GM19397 (cell line): ENCODE measurements at regions not wholly inside any gene's neighbourhood (a gene's known extent, or its start where the extent isn't known, plus 50 kb on each side); places are given as distances from the start of the nearest gene placed in this dataset.

Experiments used
- ATAC-seq: cut with Tn5 transposase; IDR thresholded peaks from one replicate; pipeline ENCODE4 v1.9.1; 2021; ENCODE audit warnings: mild to moderate bottlenecking, moderate library complexity; ENCODE audit not compliant: unreplicated experiment

- no peak for ATAC-seq
These were observed 185.6 kb downstream of the BCOR start for GRCh38 chrX:39912126-39912525.

DNA sequence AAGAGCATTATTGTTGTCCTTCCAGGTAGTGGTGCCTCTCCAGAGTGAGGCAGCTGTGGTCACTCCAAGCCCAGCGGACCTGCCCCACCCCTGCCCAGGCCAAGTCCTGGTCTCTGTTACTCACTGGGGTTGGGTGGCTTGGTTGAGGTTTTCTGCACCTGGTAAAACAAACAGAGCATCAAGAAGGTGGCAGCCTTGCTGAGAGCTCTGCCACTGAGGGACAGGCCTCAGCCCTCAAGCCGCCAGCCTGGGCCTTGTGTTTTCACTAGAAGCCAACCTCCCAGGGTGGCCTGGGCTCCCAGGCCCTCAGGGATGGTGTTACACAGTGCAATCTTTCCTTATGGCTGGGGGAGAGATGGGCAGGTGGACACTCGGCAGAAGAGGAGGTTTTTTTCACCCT is 182.7 kb downstream of the BCOR start:
- ATAC-seq: no peak

DNA sequence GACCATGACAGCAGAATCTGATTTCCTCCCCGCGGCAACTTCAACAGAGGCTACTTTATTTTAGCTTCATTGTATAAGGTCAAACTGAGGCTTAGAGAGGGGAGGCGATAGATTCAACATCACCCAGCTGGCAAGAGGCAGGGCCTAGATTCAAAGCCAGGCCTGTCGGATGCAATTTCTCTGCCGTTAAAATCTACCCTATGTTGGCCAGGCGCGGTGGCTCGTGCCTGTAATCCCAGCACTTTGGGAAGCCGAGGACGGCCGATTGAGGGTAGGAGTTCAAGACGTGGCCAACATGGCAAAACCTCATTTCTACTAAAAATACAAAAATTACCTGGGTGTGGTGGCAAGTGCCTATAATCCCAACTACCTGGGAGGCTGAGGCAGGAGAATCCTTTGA is 182.2 kb downstream of the BCOR start:
- ATAC-seq: no peak

DNA sequence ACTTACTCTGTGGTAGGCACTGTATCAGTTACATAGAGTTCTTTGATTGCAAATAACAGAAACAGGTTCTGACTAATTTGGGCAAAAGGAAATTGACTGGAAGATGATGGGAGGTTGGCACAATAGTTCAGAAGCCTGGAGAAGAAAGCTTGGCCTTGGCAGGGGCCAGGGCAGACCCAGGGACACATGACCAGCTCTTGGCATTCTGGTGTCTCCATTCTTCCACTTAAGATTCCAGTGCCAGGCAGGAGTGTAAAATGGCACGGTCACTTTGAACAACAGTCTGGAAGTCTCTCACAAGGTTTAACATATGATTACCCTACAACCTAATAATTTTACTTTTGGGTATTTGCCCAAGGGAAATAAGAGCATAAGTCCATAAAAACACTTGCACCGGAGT is 175.9 kb downstream of the BCOR start:
- no peak for ATAC-seq

DNA sequence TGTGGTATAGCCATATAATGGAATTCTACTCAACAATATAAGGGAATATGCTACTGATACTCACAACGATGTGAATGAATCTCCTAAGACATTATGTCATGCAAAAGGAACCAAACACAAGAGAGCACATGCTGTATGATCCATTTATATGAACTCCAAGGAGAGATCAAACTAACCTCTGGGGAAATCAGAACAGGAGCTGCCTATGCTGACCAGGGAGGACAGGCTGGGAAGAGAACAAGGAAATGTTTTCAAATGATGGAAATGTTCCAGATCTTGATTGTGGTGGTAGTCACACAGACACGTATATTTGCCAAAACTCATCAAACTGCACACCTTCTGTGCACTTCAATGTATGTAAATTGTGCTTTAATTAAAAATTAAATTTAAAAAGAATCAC is 175.3 kb downstream of the BCOR start:
- no peak for ATAC-seq

GRCh38 chrX:39922926-39923325 is 174.8 kb downstream of the BCOR start:
- ATAC-seq: no peak

DNA sequence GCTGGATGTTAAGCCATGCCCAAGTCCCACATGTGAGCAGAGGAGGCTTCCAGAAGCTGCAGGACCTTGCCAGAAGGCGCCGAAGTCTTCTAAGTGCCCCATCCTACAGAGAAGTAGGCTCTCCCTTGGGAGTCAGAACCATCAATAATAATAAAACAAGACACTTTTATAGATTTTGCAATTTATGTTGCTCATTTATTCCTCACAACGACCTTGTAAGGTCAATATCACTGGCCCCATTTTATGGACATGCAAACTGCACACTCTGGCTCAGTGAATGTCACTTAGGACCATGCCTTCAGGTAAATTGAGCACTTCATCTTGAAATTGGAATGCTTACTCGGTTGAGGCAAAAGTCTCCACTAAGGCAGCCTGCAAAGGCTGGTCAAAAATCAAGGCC is 170.4 kb downstream of the BCOR start:
- no peak for ATAC-seq

DNA sequence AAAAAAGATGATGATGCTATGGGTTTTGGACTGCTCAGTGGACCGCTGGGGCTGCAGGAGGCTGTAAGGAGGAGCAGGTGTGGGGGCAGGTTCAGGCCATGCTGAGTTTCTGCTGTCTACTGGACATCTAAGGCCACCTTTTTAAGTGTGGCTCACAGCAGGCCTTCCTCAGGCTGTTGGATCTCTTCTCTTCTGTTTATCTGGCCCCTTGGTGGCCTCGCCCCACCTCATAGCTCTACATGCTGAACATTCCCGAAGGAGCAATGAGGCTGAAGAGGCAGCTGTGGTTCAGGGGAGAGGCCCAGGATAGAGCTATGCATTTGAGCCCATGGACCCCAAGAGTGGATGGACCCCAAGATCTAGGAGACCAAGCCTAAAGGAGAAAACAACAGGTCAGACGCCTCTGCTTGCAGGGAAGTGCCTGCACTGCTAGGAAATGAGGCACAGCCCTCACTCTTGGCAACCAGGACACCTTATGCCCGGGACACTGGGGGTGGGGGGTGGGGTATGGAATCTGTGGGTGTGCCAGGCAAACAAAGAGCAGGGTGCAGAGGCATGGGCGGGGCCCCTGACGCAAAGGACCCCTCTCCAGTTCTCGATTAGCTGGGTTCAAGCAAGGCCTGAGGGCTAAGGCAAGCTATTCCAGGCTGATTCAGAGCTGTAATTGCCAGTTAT is 168.9 kb downstream of the BCOR start:
- ATAC-seq: no peak

DNA sequence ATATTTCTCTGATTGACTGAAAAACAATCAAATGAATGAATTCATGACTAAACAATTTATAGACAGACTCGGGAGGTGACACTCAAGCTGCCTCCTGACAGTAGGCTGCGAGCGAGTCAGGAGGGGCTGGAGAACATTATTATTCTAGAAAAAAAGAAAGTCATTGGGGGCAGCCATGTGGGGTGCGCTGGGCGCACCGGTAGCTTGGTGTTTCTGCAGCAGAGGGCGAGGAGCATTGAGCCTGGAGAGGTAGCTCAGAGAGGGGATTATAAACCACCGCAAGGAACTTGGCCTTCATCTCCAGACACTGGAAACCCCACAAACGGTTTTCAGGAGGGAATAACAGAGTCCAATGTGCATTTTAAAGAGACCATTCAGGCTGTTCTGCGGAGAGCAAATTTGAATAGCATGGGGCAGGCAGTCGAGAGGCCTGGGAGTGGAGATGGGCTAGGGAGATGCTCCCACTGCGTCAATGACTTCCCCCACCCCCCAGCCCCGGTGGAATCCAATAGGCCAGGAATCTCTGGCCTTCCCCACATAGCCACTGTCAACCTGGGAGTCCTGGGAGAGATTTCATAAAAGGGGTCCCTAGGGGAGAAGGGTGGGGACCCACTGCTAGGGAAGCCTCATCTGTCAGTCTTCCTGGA is 168.3 kb downstream of the BCOR start:
- no peak for ATAC-seq

DNA sequence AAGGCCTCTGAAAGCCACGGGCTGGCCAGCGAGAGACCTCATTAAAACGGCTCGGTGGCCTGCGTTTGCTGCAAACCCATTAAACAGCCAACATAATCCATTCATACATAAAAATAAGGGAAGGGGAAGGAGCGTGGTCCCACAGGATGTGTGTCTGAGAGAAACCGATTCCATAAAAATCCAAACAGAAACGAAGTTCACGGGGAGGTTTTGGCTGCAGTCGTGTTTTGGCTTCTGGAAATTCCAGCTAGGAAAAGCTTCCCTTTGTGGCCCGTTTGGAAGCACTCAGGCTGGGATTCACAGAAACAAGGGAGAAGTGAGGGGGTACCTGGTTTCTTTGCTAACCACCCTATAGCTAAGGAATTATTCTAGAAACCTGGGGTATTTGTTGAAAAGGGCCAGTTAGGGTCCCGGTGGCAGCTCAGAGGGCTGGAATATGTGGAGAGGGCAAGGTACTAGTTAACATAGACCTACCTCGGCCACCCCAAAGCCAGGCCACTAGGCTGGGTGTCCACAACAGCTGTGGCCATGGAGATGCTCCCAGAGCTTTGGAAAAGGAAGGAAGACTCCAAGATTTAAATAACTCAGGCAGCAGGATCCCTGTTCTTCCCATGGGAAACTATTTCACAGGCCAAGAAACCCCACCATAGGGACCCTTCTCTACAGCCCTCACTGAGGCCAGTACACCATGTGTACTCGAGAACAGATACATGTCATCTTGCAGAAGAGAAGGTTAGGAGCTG is 166.8 kb downstream of the BCOR start:
- no peak for ATAC-seq

DNA sequence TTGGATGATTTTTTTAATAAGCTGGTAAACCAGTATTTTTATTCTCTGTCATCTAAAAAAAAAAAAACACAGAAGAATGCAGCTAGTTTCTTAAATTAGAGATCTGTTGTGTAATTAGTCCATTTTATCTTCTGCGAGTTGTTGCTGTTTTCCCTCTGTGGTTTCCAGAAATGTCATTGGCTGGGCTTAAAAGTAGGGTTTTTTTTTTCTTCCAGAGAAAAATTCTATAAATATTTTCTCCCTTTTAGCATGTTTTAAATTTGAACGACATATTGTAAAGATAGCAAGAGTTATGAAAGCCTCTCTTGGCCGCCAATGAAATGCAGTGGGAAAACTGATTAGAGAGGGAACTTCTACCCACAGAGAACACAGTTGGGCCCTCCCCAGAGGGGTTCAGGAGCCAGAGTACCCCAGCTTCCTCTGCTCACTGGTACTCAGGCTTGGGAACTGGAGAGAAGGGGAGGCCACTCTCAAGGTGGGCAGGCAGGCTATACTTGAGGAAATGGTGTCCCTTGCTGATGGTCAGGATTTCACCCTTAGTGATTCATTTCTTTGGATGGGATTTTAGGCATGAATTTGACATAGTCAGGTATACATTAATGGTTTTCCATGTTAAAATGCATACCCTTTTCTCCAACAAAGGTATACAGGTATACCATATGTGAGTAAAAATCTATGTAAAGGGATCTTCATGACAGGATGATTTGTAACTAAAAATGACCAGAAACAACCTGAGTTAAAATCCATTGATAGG is 166.1 kb downstream of the BCOR start:
- no peak for ATAC-seq

DNA sequence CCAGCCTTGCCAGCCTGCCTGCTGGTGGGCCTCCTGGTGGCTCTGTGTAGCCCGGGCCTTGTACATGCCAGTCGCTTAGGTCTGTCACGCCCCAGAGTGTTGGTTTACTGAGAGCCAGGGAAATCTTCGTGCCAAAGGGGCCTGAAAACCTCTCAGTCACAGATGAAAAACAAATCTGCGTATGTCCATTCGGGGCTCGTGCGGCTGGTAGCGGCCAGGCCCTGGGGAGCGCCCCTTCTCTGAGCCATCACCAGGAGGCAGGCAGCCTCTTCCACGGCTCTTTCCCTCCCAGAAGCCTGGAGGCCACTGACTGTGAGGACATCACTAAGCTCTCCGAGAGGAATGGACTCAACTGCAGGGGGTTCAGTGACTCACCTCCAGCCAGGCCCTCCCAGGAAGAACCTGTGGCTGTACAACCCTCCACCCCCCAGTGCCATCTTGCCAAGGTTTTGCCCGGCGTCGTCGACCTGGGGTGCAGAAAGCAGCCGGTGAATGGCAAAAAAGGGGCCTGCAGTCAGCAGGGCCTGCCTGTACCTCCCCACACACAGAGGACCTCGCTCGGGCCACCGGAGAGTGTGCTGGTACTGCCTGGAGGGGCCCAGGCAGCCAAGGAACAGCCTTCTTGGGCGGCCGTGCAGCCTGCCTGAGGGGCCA is 162.2 kb downstream of the BCOR start:
- ATAC-seq: no peak

GRCh38 chrX:39936886-39937770 is 160.6 kb downstream of the BCOR start:
- ATAC-seq: peak; percentile 58

DNA sequence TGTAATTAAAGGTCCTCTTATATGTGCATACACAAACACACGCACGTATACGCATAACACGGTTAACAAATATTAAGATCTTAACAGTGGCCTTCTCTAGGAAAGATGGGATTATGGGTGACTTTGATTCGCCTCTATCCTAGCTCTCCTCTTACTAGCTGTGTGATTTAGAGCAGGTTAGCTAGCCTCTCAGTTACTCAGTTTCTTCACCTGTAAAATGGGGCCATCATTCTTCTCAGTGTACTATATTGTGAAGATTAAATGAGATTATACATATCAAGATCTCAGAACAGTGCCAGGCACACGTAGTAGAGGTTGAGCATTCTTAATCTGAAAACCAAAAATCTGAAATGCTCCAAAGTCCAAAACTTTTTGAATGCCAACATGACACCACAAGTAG is 159.3 kb downstream of the BCOR start:
- no peak for ATAC-seq

DNA sequence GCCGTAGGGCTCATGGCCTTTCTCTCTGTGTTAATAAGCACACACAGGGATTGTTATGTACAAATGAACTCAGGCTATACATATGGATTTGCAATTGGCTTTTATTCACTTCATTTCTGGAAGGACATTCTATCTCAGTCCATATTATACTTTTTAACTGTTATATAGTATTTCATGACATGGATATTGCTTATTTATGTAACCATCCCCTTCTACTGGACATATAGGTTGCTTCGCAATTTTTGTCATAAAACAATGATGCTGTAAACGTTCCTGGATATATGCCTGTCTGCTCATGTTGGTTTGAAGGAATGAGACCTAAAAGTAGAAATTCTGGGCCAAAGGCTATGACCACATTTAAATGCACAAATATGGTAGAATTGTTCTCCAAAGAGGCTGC is 158.1 kb downstream of the BCOR start:
- no peak for ATAC-seq

DNA sequence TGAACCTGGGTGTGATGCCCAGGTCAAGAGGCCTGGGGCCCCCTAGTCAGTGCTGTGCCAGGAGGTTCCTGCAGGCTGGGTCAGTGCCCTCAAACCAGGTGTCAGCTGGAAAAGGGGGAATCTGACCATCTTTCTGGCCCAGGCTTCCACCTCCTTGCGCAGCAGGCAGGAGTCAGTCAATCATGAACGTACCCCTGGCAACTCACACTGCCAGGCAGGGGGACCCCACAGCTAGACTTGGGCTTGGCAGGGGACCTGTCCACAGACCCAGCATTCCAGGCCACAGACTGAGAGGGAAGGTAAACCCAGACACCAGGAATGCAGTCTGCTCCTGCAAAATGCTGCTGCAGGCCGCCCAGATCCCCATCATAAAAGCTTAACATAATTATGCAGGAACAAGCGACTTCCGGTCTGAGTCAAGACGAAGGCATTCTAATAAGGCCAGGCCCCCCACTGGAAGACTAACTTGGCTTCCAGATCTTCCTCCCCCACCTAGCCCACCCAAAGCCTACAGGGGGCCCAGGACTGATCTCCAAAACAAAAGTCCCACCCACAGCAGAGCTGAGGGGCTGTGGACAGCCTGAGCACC is 156.3 kb downstream of the BCOR start:
- ATAC-seq: no peak

DNA sequence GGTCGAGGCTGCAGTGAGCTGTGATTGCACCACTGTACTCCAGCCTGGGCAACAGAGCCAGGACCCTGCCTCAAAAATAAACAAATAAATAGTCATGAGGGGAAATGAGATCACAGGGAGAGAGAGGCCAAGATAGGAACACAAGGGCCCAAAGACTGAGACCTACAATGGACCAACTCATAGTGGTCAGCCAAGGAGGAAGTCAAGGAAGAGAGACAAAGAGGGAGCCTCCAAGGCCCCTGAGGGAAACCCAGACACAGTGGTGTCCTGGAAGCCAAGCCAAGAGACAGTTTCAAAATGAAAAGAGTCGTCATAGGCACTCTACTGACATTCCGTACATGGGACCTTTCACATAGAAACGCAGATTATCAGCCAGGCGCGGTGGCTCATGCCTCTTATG is 153.3 kb downstream of the BCOR start:
- no peak for ATAC-seq

DNA sequence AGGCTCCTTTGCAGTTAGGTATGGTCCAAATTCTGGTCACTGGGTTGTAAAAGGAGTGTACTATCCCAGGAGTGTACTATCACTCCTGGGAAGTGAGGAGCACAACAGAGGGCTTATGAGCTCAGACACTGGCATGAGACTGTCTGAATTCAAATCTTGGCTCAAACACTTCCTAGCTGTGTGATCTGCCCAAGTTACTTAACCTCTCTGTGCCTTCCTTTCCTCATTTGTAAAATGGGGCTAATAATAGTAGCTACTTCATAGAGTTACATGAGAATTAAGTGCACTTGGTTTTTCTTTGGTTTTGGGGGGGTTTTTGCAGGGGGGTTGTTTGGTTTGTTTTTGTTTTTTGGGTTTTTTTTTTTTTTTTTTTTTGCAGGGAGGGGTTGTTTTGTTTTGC is 152.0 kb downstream of the BCOR start:
- ATAC-seq: no peak

DNA sequence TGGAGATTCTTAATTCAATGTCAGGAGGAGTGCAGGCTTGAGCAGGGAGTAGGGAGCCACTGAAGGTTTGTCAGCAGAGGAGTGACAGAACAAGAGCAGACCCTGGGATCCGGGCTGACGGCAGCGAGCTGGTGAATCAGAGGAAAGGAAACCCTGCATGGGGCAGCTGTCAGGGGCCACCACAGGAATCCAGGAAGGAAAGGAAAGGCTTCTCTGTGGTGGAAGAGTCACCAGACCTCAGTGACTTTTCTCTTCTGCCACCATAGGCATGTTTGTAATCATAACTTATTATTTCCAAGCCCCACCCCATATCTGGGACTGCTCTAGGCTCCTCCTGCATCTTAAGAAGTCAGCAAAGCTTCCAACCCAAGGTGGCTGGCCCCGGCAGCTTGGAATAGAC is 150.9 kb downstream of the BCOR start:
- ATAC-seq: no peak

GRCh38 chrX:39948582-39948981 is 149.2 kb downstream of the BCOR start:
- ATAC-seq: no peak
